Esophagus muscularis mucosa (tissue), 4 donors: ENCODE measurements at regions not wholly inside any gene's neighbourhood (a gene's known extent, or its start where the extent isn't known, plus 50 kb on each side); places are given as distances from the start of the nearest gene placed in this dataset.

ENCODE experiments used
- DNase-seq: peaks from one replicate; pipeline ENCODE4 v3.0.0-alpha.2; 2017; ENCODE audit errors: extremely low spot score
- H3K27ac ChIP-seq, 4 donors: fragments of 200-600 bp; sonication (generic); replicated peaks in 1 of 4; 1 replicate in 3 of 4; 2 replicates in 1 of 4; pipeline ENCODE4 v1.5.1; 2016 to 2019; ENCODE audit warnings: mild to moderate bottlenecking in 1 of 4
- H3K27me3 ChIP-seq, 4 donors: fragments of 200-600 bp; sonication (generic); one replicate each; pipeline versions ENCODE4 v1.5.1 to v1.6.0; 2016 to 2019
- H3K36me3 ChIP-seq, 4 donors: fragments of 200-600 bp; sonication (generic); one replicate each; pipeline ENCODE4 v1.5.1; 2016 to 2019
- H3K4me1 ChIP-seq, 4 donors: fragments of 200-600 bp; sonication (generic); one replicate each; pipeline ENCODE4 v1.5.1; 2016 to 2019
- H3K4me3 ChIP-seq, 4 donors: fragments of 200-600 bp; sonication (generic); 1 replicate in 2 of 4; 2 replicates in 2 of 4; pipeline ENCODE4 v1.5.1; 2016 to 2019; ENCODE audit warnings: mild to moderate bottlenecking in 4 of 4, moderate library complexity in 1 of 4
- H3K9me3 ChIP-seq, 4 donors: fragments of 200-600 bp; sonication (generic); 1 replicate in 3 of 4; 2 replicates in 1 of 4; pipeline ENCODE4 v1.5.1; 2016 to 2019
- EP300 ChIP-seq: sonication (generic); formaldehyde crosslinking; IDR thresholded peaks from one replicate; pipeline ENCODE4 v1.6.1; 2017; ENCODE audit warnings: antibody characterized with exemption
- POLR2A ChIP-seq: fragments of 450-650 bp; IDR thresholded peaks from one replicate; pipeline ENCODE4 v1.6.1; 2017; ENCODE audit warnings: antibody characterized with exemption, moderate library complexity, mild to moderate bottlenecking, low read depth
- POLR2AphosphoS5 ChIP-seq, 2 donors: sonication (generic); formaldehyde crosslinking; IDR thresholded peaks; one replicate each; pipeline ENCODE4 v1.6.1; 2017; ENCODE audit warnings: antibody characterized with exemption in 2 of 2
- WGBS: methylation state at CpG from one replicate; pipeline ENCODE4 v1.1.5; 2018; 5-methylcytosine and 5-hydroxymethylcytosine counted together
- intact Hi-C: fragments of 100-400 bp; cut with DNase I; formaldehyde crosslinking; loops from one replicate; pipeline ENCODE4 v1.15.1; 2023
- TF ChIP-seq, protein P1 (sequence below), 3 experiments: fragments of 200-600 bp in 2 of 3; fragments of 450-650 bp in 1 of 3; sonication (generic) in 2 of 3; IDR thresholded peaks; one replicate each; pipeline ENCODE4 v1.5.1; 2017 to 2019; ENCODE audit warnings: antibody characterized with exemption in 3 of 3, mild to moderate bottlenecking in 2 of 3, moderate library complexity in 1 of 3

DNA sequence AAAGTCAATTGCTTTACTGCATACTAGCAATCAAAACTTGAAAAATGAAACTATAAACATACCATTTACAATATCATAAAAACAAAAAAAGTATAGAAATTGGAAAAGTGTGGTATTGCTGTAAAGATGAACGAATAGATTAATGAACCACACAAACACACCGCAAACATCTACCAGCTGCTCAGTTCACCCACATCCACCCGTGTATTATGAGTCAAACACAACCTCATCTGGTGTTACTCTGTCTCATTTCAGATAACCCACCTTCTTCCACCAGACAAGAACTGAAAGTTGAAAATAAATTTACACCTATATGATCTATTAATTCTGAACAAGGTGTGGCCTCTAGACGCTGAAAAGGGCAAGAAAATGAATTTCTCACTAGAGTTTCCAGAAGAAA lies 53.3 kb downstream of the BLID start:
- WGBS, result 80% methylated on average over 4 of the region's 4 CpGs
- TF ChIP-seq POLR2AphosphoS5 (IDR thresholded peaks at IDR 0.05) (no peak), EP300 (no peak), POLR2A (no peak)
- TF ChIP-seq, protein P1, sequence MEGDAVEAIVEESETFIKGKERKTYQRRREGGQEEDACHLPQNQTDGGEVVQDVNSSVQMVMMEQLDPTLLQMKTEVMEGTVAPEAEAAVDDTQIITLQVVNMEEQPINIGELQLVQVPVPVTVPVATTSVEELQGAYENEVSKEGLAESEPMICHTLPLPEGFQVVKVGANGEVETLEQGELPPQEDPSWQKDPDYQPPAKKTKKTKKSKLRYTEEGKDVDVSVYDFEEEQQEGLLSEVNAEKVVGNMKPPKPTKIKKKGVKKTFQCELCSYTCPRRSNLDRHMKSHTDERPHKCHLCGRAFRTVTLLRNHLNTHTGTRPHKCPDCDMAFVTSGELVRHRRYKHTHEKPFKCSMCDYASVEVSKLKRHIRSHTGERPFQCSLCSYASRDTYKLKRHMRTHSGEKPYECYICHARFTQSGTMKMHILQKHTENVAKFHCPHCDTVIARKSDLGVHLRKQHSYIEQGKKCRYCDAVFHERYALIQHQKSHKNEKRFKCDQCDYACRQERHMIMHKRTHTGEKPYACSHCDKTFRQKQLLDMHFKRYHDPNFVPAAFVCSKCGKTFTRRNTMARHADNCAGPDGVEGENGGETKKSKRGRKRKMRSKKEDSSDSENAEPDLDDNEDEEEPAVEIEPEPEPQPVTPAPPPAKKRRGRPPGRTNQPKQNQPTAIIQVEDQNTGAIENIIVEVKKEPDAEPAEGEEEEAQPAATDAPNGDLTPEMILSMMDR (IDR thresholded peaks at IDR 0.05), result no peak

DNA sequence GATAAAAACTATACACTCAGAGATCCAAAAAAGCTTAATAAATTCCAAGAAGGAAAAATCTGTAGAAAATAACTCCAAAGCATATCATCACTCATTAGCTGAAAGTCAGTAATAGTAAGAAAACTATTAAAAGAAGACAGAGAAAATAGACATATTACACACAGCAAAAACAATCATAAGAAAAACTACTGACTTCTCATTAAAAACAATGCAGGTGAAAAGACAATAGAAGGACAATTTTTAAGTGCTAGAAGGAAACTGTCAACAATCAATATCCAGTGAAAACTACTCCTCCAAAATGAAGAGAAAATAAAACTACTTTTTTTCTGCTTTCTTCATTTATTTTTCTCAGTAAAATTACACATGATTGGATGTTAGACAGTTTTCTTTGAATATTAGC lies 56.5 kb downstream of the BLID start:
- intact Hi-C loops, result no loop called here
- Histone ChIP-seq H3K4me3 (no peak overlapping the region), H3K9me3 (peaks cover 0 to 11% (median 2%) of the 10 kb centered on the region in 4 donors), H3K27ac (no peak overlapping the region), H3K27me3 (no peaks in the 10 kb centered on the region), H3K36me3 (no peaks in the 10 kb centered on the region), H3K4me1 (no peaks in the 10 kb centered on the region)
- DNase-seq, result no peak
- TF ChIP-seq, protein P1 (IDR thresholded peaks at IDR 0.05), result no peak
- no peak for TF ChIP-seq EP300

More for the DNA sequence above, 53.3 kb downstream of the BLID start:
- peaks cover 0 to 4% (median 0%) of the 10 kb centered on the region in 4 donors for H3K36me3 ChIP-seq
- no peak for DNase-seq
- H3K27ac ChIP-seq, result no peak overlapping the region
- peaks cover 0 to 11% (median 2%) of the 10 kb centered on the region in 4 donors for H3K9me3 ChIP-seq
- intact Hi-C loops, result no loop called here
- no peak overlapping the region for H3K4me3 ChIP-seq
- H3K4me1 ChIP-seq, result peaks cover 0 to 5% (median 2%) of the 10 kb centered on the region in 4 donors
- no peaks in the 10 kb centered on the region for H3K27me3 ChIP-seq

- Histone ChIP-seq H3K4me3 (no peak overlapping the region), H3K27ac (no peak overlapping the region), H3K4me1 (no peaks in the 10 kb centered on the region), H3K27me3 (no peaks in the 10 kb centered on the region), H3K36me3 (no peaks in the 10 kb centered on the region), H3K9me3 (no peaks in the 10 kb centered on the region)
- TF ChIP-seq POLR2A (no peak), POLR2AphosphoS5 (IDR thresholded peaks at IDR 0.05) (no peak), EP300 (no peak)
- TF ChIP-seq, protein P1 (IDR thresholded peaks at IDR 0.05), result no peak
- 96% methylated on average over 2 of the region's 2 CpGs for WGBS
- intact Hi-C loops, result no loop called here
- DNase-seq, result no peak
Observed at GRCh38 chr11:122050021-122050690, 65.9 kb downstream of the BLID start.

DNA sequence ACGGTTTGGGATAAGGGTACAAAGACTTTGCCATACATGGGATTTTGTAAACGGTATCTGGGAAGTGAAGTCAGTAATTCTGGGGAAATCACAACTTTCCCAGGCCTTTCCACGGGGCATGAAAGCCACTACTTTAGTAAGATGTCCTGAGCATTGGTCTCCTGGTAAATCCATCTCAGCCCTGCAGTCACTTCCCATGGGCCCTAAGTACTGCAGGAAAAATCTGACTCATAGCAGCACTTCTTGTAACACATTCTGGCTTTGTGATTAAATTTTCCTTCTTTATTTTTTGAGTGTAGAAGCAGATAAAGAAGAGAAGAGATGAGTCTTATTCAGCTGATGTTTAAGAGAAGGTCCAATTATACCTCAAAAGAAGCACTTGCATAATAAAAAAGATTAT lies 67.6 kb downstream of the BLID start:
- TF ChIP-seq POLR2A (no peak), POLR2AphosphoS5 (IDR thresholded peaks at IDR 0.05) (no peak), EP300 (no peak)
- TF ChIP-seq, protein P1 (IDR thresholded peaks at IDR 0.05), result no peak
- Histone ChIP-seq H3K4me3 (no peak overlapping the region), H3K27ac (no peak overlapping the region), H3K4me1 (no peaks in the 10 kb centered on the region), H3K9me3 (no peaks in the 10 kb centered on the region), H3K36me3 (no peaks in the 10 kb centered on the region), H3K27me3 (no peaks in the 10 kb centered on the region)
- 100% methylated on average over 2 of the region's 3 CpGs for WGBS
- DNase-seq, result no peak
- intact Hi-C loops, result no loop called here

- H3K36me3 ChIP-seq, result no peaks in the 10 kb centered on the region
- H3K27me3 ChIP-seq, result no peaks in the 10 kb centered on the region
- 88% methylated on average over 6 of the region's 6 CpGs for WGBS
- no peak for TF ChIP-seq POLR2AphosphoS5 (IDR thresholded peaks at IDR 0.05)
- TF ChIP-seq, protein P1 (IDR thresholded peaks at IDR 0.05), result no peak
- no peak for TF ChIP-seq EP300
- TF ChIP-seq POLR2A, result no peak
- H3K27ac ChIP-seq, result no peak overlapping the region
- no peak for DNase-seq
- H3K4me1 ChIP-seq, result no peaks in the 10 kb centered on the region
- H3K9me3 ChIP-seq, result no peaks in the 10 kb centered on the region
- intact Hi-C loops, result no loop called here
- no peak overlapping the region for H3K4me3 ChIP-seq
Observed at GRCh38 chr11:122046846-122047245, 69.2 kb downstream of the BLID start.
